Daoy (cell line): ENCODE measurements at regions not wholly inside any gene's neighbourhood (a gene's known extent, or its start where the extent isn't known, plus 50 kb on each side); places are given as distances from the start of the nearest gene placed in this dataset.
A peak's percentile ranks its signal among the peaks of the same experiment; 100 is the strongest.

Experiments used
- DNase-seq: peaks from one replicate; pipeline ENCODE4 v3.0.0-alpha.2; 2015; ENCODE audit warnings: low read depth

DNA sequence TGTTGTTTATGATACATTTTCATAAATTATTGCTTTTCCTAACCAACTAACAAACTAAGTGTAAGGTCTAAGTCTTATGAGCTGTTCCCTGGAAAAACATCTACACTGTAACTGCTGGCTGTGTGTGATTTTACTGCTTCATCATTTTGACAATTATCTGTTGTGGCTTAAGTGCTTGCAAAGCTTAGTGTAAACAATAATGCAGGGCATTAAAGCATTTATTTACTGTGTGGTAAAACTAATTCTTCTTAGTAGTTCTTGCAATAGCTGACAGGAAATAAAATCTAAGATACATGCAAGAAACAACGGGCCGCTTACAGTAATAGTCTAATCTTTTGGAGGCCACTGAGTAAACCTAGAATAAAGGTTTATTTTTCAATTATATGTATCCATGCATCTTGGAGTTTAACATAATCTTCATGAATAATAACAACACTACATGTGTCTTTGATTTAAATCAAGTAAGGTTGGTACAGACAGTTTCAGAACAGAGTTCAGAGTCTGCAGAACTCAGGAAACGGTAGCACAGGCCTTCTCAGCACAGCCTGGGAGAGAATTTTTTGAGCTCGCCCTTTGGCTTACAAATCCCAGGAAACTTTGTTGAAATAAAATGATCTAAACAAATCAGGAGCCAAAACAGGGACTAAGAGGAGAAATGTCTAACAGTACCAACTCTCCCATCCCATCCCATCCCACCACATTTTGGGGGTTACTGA, 473.1 kb downstream of the NR2F1-AS1 start:
- DNase-seq, result no peak

DNA sequence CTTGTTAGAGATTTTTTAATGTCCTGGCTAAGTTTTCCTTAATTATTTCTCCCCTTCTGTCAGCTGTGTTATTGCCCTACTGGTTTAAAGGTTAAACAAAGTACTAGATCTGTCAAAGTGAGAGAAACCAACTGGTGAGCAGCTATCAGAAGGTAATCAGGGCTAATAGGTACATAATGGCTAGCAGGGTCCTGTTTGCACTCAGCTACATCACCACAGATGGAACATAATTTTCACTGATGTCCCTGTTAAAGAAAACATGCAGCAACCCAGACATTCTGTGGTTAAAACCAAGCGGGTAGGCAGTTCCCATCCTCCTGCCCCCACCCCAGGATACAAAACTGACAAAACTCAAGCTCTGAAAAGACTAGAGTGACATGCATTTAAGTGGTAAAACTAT, 473.9 kb downstream of the NR2F1-AS1 start:
- DNase-seq, result no peak

DNA sequence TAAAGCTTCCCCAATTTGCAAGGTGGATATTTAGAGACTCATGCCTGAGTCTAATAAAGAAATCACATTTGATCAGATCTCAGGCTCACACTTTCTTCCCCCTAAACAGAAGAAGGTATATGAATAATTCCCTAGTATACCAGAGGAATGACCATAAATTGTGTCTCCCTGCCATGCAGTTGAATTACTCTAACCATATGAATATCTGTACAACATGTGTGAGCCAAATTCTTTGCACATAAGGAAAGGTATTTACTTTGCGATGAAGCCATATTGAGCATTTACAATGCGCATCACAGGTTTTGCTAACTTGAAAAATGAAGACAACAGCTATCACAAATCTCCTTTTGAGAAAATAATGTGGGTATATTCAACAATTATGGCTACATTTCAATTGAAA, 479.4 kb downstream of the NR2F1-AS1 start:
- no peak for DNase-seq

DNA sequence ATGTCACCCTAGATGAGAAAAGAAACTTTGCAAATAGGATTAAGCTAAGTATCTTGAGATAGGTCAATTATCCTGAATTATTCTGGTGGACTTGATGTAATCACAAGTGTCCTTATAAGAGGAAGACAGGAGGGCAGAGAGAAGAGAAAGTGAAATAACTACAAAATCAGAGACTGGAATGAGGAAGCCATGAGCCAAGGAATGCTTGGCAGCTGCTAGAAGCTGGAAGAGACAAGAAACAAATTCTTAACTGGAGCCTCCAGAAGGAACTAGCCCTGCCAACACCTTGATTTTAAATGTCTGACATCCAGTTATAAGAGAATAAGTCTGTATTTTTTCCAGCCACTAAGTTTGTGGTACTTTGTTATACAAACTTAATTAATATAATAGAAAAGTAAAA, 480.0 kb downstream of the NR2F1-AS1 start:
- DNase-seq, result no peak

DNA sequence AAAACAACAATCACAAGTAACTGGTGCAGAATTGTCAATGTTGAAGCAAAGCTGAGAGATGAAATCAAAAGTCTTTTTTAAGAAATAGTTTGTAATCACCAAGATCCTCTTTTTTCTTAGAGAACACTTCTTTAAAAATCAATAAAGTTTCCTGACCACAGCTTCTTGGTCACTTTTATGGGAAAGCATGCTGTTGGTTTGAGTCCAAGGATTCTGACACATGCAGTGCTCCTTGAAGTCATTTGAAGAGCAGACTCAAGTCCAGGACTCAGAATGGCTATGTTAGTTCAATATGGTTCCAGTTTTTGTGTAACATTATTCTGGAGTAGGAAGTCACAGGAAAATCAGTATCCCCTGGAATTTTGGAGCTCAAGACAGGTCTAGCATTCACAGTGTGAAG, 480.6 kb downstream of the NR2F1-AS1 start:
- DNase-seq, result peak; percentile 15

DNA sequence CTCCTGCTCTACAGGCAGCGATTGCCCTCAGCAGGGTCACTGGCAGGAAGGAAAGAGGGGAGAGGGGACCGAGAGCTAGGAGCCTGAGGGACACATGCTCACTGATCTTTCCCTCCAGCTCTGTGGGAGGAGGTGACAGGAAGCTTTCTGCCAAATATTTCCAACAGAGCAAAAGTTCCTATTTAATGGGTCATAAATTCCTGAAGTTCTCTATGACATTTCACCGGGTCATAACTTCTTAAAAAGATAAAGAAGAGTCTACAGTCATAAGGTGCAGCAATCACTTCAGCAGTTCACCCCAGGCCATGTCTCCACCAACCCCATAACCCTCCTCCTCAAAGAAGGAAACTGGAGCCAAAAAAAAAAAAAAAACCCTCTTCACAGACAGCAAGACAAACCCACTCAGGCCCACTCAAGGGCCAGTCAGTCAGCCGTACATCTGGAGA, 481.1 kb downstream of the NR2F1-AS1 start:
- DNase-seq, result no peak

DNA sequence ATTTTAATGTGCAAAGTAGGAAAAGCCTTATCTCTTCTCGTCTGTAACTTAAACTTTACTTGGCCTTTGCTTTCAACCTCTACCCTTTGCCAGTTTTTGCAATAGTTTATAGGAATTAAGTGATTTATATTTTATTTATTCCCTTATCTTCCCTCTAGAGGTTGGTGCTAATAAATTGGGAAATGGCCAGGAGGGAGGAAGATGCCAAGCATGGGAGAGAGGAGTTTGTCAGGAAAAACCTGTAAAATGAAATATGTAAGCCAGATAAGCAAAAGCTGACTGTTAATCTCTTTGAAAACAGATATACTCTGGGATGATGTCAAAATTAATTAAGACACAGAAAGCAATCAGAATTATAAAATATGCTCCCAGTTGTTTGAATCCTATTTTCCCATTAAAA, 484.5 kb downstream of the NR2F1-AS1 start:
- DNase-seq, result no peak

DNA sequence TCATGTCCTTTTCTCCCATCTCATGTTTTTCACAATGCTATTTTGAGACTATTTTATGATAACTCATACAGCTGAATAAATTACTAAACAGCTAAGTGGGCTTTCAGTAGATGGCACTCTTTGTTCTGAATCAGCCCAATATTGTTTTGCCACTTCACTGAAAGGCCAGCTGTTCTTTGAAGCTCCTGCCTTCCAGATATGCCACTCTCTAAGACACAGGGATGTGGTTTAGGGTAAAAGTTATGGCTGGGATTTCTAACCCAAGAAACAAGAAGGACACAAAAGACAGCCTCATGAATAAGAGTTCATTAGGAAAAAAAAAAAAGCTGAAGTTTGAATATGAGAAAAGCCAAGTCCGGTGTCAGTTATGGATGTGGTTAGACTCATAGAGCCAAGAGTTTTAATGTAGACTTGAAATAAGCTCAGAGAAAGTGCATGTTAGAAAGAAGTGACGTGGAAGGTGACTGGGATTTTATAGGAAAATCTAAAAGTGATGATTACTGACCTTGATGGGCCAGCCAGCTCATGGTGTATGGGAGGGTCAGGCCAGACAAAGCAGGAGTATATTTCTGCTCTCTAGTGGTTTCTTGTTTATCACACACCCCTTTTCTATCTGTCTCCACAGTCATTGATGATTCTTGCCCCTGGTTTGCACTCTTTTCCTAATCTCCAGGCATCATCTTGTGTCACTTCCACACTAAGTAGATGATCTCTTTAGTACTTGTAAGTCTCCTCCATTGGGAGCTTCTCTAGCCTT, 488.5 kb downstream of the NR2F1-AS1 start:
- peak; percentile 29 for DNase-seq

DNA sequence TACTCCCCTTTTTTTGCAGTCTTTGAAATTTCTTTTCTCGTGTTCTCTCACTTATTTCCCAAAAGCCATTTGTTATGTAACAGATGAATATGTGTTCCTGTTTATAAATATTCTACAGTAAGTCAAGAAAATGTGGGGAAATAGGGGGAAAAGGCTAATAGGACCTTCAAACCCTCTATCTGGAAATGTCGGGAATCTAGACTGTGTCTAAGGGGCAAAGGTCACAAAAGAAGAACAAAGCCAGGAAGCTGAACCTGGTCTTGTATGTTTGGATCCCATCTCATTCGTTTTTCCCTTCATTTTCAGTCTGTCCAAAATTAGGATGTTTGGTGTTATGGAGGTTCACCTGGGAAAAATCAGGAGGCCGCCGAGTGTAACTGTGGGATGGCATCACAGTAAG, 490.3 kb downstream of the NR2F1-AS1 start:
- DNase-seq, result no peak

DNA sequence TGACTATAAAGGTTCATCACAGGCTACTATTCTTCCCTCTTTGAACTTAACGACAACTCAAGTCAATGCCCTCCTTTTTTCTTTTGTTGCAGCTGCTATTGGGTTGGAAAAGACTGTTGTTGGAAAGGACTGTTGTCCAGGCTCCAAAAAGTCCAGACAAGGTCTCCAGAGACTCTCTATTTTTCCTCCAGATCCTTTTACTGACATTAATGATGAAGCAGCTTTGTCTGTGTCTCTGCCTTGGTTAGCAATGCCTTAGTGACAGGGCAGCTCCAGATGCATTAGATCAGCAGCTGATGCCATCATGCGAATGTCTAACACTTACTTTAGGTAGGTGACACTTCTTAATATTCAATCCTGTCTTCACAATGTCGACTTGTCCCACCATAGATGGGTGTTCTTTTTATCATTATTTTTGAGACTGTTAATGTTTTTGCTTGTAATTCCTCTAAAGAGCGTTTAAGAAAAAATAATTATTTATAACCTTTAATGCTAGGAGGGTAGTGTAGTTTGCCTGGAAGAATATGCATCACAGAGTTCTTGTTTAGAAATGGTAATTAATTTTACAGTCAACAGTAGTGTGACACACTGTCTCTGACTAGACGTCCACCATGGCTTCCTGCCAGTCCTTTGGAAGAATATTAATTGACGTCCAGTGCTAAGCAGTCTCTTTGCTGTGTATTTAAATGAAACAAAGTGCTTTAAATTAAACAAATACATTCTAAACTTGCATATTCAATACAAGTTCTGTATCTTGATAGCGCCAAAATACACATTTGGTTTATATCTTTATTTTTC, 492.2 kb downstream of the NR2F1-AS1 start:
- DNase-seq, result no peak

DNA sequence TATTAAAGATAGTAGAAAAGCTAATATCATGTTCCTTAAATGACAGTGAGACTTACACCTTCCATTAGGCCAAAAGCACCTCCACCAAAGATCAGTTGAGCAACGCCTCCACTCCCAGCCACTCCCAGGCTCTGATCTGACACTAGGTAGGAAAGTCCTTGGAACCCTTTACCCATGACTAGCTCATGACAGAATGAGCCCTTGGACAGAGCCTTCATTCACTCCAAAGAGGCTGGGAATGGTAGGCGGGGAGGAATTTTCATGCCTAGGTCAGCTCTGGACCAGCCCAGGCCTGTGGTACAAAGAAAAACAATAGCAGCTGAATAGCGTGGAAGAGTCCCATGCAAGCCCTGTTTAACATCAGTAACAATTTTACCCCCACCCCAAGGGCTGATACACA, 493.7 kb downstream of the NR2F1-AS1 start:
- no peak for DNase-seq

DNA sequence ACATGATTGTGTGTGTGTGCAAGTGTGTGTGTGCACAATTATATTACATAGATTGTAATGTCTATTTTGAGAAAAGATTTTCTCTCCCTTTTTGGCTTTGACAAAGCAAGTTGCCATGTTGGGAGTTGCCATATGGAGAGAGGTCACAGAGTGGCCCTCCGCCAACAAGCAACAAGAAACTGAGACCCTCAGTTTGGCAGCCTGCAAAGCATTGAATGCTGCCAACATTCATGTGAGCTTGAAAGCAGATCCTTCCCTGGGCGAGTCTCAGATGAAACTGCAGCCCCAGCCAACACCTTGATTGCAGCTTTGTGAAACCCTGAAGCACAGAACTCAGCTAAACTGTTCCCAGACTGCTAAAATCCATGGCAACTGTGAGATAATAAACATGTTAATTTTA, 498.0 kb downstream of the NR2F1-AS1 start:
- no peak for DNase-seq

DNA sequence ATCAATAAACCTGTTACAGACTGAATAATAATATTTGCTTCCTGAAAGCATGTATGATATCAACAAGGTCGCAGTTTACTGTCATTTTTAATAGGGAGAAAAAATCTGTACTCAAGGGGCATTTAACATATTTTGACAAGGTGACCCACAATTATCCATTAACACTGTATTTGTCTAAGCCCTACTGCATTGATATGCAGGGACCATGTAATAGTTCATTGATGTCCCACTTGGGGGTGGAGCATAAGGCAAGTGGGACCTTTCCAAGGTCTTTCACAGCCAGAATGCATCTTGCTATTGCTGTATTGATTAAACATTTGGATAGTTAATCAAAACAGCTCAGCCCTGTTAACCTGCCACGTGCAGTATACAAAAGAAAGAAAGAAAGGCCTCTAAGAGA, 502.0 kb downstream of the NR2F1-AS1 start:
- DNase-seq, result peak; percentile 9

DNA sequence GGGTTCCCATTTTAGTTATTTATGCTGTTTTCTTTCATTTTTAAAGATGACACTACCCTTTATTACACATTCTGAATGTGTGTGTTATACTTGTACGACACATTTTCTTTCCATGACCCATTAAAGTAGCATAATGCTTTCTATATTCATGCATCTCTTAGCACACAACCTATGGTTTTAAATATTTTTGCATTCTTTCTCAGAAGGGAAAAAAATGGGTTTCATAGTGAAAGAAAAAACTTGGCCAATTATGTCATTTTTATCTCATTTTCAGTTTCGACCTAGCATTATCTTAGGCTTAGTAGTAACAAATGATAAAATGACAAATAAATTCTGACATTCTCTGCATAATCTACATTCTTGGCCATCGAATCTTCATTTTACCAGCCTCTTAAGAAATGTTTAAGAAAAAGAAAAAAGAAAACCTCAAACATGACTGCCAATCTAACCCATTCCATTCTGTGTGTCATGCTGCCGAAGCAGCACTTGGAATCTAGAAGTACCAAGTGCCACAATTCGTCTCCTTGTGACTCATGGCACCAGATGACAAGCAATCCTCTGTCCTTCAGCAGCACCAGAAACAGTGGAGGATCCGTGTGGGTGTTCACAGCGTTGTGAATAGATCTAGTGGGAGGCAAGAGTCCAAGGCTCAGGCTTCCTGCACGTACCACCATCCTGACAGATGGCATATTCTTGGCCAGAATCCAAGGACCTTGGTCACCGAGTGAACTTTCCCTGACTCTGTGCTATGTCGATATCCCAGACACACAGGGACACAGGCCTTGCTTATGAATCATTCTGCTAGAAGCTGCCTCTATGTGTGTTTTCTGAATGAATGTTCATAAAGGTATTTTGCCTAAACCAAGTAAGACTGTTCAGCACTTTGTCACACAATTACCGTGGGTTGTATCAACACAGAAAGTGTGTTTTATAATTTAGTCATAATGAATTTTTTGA, 502.7 kb downstream of the NR2F1-AS1 start:
- peak; percentile 96 for DNase-seq

DNA sequence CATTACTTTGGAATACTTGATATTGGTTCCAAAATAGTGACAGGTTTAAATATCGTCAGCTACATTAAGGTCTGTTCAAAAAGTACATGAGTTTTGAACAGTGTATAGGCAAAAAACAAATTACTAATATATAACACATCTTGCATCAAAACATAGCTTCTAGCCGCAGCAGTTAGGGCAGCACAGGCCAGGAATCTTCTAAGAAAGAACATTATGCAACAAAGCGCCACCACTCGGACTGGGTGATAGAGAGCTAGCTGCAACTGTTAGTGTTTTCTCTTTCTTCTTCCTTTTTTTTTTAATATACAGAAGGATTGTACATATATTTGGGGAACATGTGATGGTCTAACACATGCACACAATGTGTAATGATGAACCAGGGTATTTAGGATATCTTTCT, 504.5 kb downstream of the NR2F1-AS1 start:
- no peak for DNase-seq

DNA sequence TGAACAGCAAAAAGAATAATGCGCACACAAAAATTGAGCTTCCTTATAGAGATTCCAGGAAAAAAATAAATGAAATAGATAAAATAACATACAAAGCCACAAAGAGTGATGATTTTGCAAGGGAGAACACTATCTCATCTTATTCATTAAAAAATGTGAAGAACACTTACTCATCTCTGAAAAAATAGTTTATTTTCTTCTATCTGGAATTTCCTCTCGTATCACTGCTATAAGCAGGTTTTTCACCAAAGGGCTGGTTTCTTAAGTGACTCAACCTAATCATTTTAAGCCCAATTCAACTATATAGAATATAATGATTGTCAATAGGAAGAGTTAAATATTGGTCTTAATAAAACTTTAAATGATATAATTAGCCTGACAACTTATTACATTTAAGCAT, 504.9 kb downstream of the NR2F1-AS1 start:
- DNase-seq, result no peak

DNA sequence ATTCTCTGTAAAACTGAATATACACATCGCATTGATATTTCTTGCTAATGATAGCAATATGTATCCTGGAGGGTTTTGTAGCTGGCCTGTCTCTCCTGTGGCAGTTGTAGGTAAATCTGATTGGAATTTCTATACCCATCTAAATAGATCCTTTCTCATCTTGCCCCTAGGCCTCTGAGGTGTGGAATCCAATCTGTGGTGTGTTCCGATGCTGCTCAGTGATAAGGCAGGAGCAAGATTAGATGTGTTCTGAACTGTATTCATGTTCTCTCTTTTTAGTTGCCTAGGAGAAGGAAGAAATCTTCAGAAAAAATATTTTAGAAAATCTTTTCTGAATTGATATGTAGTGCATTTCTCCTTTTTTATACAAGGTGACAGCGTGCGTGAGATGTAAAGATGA, 507.5 kb downstream of the NR2F1-AS1 start:
- DNase-seq, result no peak

DNA sequence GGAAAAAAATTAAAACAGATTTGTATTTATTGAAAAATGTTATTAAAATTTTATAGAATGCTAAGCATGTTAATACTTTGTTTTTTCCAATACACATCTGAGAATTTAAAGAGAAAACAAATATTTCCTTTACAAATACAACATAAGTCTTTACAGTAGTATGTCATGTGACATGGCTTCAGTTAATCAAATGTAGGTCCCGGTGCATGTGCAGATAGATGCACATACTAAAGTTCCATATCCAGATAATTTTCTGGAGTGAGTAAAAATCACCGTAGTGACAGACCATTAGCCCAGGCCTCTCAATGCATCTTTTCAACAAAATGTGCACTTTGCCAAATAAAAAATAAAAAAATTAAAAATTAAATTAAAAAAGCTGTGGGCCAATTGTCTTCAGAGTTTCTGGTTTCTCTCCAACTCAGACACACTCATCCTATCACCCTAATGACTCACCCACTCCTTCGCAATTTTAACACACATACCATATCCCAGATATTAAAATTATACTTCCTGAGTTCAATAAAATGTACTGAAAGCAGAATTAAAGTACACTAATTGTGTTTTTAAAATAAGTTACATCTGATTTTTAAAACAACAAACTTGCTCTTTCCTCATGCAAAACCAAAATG, 508.1 kb downstream of the NR2F1-AS1 start:
- DNase-seq, result peak; percentile 23

DNA sequence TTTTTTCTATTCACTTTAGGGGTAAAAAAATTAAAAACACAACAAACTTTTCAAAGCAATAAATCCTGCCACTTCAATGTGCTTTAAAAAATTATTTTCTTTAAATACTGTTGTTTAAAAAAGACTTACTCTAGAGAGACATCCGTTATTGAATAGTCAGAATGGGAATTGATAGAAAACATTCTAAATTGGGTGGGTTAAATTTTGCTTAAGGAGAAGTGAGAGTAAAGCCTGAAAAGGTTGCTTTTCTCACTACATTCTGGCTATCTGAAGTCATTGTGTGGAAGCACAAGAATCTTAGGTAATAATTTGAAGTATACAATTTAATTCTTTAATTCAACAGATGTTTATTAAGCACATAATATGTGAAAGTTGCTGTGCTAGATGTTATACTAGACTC, 509.3 kb downstream of the NR2F1-AS1 start:
- no peak for DNase-seq

DNA sequence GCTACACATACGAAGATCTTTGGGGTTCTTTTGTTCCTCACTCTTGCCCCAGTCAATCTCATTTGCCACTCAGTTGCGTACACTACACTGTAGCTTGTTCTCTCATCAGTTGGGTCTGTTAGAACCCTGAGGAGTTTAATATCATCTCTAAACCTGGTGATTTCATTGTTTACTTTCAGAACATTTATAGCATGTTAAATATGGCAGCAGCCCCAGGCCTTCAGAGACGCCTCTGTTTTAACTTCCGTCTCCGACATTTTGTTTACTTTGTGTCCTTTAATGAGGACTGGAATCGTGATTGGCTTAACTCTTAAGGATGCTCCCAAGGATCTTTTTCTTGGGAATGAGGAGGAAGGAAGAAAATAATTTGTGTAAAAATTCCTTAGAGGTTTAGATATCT, 510.1 kb downstream of the NR2F1-AS1 start:
- DNase-seq, result no peak

DNA sequence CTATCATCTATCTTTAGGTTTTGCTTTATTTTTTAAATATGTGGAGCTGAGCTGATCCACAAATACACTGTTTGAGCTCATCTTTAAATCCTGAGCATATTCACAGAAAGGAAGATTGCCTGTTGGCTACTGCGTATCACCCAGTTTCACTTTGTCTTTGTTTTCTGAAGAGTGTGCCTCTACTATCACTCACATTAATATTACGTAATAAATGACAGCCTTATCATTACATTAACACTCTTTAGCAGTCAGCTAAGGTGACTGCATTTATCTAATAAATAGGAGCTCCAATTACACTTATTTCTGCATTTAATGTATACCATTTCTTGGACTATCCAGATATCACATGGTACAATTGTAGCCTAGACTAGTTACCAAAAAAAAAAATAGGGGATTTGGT, 511.7 kb downstream of the NR2F1-AS1 start:
- no peak for DNase-seq
